Tibial nerve (tissue), 3 donors: ENCODE measurements at regions not wholly inside any gene's neighbourhood (a gene's known extent, or its start where the extent isn't known, plus 50 kb on each side); places are given as distances from the start of the nearest gene placed in this dataset.

Experiments
- CTCF ChIP-seq, 5 experiments: fragments of 200-600 bp in 3 of 5; fragments of 450-650 bp in 2 of 5; sonication (generic) in 3 of 5; IDR thresholded peaks; one replicate each; pipeline ENCODE4 v1.5.1; 2016 to 2019; ENCODE audit warnings: antibody characterized with exemption in 5 of 5, mild to moderate bottlenecking in 3 of 5, moderate library complexity in 2 of 5
- POLR2A ChIP-seq, 2 donors: fragments of 450-650 bp; IDR thresholded peaks; one replicate each; pipeline ENCODE4 v1.6.1; 2017; ENCODE audit warnings: antibody characterized with exemption in 2 of 2, mild to moderate bottlenecking in 2 of 2, moderate library complexity in 2 of 2

- TF ChIP-seq POLR2A (IDR thresholded peaks at IDR 0.05) (no peak), CTCF (IDR thresholded peaks at IDR 0.05) (no peak)
Observed at GRCh38 chr7:89232-90019, 102.9 kb upstream of the FAM20C start.
